Psoas muscle (tissue), 7 donors: ENCODE measurements at regions not wholly inside any gene's neighbourhood (a gene's known extent, or its start where the extent isn't known, plus 50 kb on each side); places are given as distances from the start of the nearest gene placed in this dataset.

ENCODE experiments used
- ATAC-seq, 4 donors: fragments of 200-7000 bp; cut with Tn5 transposase; one replicate each; pipeline ENCODE4 v1.9.1; 2020; ENCODE audit warnings: moderate library complexity in 3 of 4, mild to moderate bottlenecking in 2 of 4
- DNase-seq, 2 donors: peaks; one replicate each; pipeline ENCODE4 v3.0.0-alpha.2; 2020
- H3K27ac ChIP-seq: fragments of 200-600 bp; one replicate; pipeline ENCODE4 v1.8.0; 2022
- H3K27me3 ChIP-seq, 3 donors: fragments of 200-600 bp in 1 of 3; one replicate each; pipeline versions ENCODE4 v1.6.1 to v1.8.0; 2013 to 2022; ENCODE audit warnings: low read length in 2 of 3, mild to moderate bottlenecking in 2 of 3, moderate library complexity in 1 of 3; ENCODE audit not compliant: insufficient read depth in 3 of 3
- H3K36me3 ChIP-seq, 2 donors: fragments of 200-600 bp in 1 of 2; one replicate each; pipeline versions ENCODE4 v1.6.1 to v1.8.0; 2013 to 2022; ENCODE audit warnings: low read depth in 1 of 2, mild to moderate bottlenecking in 1 of 2, moderate library complexity in 1 of 2; ENCODE audit not compliant: insufficient read depth in 1 of 2
- H3K4me1 ChIP-seq: fragments of 200-600 bp; one replicate; pipeline ENCODE4 v1.8.0; 2022
- H3K4me3 ChIP-seq: fragments of 200-600 bp; one replicate; pipeline ENCODE4 v1.8.0; 2022; ENCODE audit warnings: mild to moderate bottlenecking
- H3K9me3 ChIP-seq: fragments of 200-600 bp; one replicate; pipeline ENCODE4 v1.8.0; 2022
- CTCF ChIP-seq: fragments of 200-600 bp; IDR thresholded peaks from one replicate; pipeline ENCODE4 v1.8.0; 2022; ENCODE audit warnings: antibody characterized with exemption
- WGBS, 3 donors: extraction: QIAGEN DNeasy Blood & Tissue Kit; methylation state at CpG; one replicate each; pipeline versions ENCODE4 v1.1.6 to v1.1.7; 2013; 5-methylcytosine and 5-hydroxymethylcytosine counted together
- intact Hi-C, 2 donors: fragments of 100-400 bp; cut with DNase I; formaldehyde crosslinking; loops; one replicate each; pipeline versions ENCODE4 v1.11.0 to v1.14.2; 2022
- donor health status: healthy with polysubstance abuse.
- donor health status: DM: no; HTN: no; CAD: no; lungs with moderate emphysema.
- donor health status: Bipolar disorder and iron deficiency.
- donor health status: healthy.
- donor health status: DM: yes; HTN: yes; CAD: no.
- donor health status: DM: no; HTN: no; CAD: no.
- donor health status: DM: yes; HTN: yes; CAD: no.

DNA sequence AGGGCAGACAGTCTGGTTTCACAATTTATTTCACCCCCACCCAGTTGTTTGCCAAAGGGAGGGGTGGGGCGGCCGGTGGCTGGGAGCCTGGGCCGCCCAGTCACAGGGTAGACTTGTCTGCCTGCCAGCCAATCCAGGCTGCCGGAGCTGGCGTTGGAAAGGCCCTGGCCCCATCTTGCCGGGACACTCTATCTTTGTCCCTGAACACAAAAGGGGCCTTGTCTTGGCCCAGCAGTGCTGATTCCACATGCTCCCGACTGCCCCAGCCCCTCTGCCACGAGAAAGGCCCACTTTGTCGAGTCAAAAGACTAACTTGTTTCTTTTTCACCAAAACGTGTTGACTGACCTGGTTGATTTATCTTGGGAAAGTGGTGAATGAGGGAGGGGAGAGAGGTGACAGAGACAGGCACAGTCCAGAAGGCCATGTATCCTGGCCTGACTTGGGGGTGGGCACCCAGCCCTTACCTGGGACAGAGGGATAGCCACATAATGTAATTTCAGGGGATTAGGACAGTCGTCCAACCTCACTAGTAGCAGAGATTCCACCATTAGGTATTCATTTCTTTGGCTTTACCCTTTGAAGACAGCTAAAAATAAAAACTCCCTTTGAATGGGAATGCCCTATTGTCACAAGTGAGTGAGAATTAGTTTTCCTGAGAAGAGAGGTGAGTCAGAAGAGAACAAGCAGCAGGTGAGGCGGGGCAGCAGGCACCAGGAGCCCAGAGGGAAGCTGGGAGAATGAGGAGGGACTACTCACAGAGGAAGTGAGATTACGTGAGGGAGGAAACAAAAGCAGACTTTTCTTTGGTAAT is 67.0 kb upstream of the SIRPA start:
- Histone ChIP-seq H3K36me3 (no peaks in the 10 kb centered on the region), H3K27ac (no peak overlapping the region), H3K27me3 (peaks cover 0 to 2% (median 0%) of the 10 kb centered on the region in 3 donors), H3K9me3 (no peaks in the 10 kb centered on the region), H3K4me1 (peaks cover 5% of the 10 kb centered on the region), H3K4me3 (no peak overlapping the region)
- TF ChIP-seq CTCF, result no peak
- ATAC-seq, result peak in 3 of 4 donors; percentile 52 to 67 (median 53)
- WGBS, 3 donors, result 40 to 57% (median 40%) methylated on average over 13 of the region's 13 CpGs
- intact Hi-C loops, result no loop called here
- peak in 1 of 2 donors; percentile 56 for DNase-seq

DNA sequence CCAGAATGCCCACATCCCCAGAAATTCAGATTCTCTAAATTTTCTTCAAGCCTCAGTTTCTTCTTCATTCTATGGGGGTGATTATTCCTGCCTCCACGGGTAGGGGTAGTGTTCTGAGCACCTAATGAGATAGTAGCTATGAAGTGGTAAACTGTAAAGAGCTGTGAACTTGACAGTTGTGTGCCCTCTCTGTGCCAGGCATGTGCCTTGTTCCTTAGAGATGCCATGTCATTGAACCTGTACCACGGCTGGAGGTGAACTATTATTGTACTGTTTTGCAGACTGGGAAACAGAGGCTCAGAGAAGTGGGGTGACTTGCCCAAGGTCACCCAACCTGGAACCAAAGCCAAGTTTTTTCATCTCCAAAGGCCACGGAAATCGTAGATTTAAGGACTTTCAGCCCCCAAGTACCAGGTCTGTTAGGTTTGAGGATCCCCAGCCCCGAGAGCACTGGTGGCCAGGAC is 67.7 kb upstream of the SIRPA start:
- DNase-seq (no peak), ATAC-seq (no peak)
- peaks cover 5% of the 10 kb centered on the region for H3K4me1 ChIP-seq
- no peak for TF ChIP-seq CTCF
- intact Hi-C loops, result no loop called here
- WGBS, 3 donors, result 56 to 68% (median 62%) methylated on average over 5 of the region's 5 CpGs
- H3K4me3 ChIP-seq, result no peak overlapping the region
- no peak overlapping the region for H3K27ac ChIP-seq
- H3K27me3 ChIP-seq, result peaks cover 0 to 2% (median 0%) of the 10 kb centered on the region in 3 donors
- H3K9me3 ChIP-seq, result peaks cover 1% of the 10 kb centered on the region
- no peaks in the 10 kb centered on the region for H3K36me3 ChIP-seq

DNA sequence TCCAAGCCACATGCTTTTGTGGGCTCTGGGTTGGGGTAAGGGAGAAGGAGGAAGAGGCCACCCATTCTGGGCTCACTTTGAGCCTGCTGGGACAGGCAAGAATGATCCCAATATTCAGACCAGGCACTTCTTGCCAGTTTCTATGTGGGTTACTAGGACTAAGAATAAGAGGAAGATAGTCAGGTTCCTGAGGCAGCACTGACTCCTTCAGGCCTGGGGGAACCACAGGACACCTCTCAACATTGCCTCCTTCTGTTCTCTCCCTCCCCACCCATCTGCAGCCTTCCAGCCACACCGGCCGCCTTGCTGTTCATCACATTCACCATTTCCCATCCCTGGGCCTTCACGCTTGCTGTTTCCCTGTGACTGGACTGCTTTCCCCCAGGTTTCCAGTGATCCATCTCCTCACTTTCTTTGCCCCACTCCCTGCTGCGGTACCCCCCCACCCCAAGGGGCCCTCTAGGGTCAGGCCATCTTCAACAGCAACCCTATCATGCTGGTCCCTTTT is 69.2 kb upstream of the SIRPA start:
- Histone ChIP-seq H3K27me3 (peaks cover 0 to 2% (median 0%) of the 10 kb centered on the region in 3 donors), H3K4me1 (peaks cover 5% of the 10 kb centered on the region), H3K4me3 (no peak overlapping the region), H3K9me3 (peaks cover 7% of the 10 kb centered on the region), H3K36me3 (no peaks in the 10 kb centered on the region), H3K27ac (no peak overlapping the region)
- 84 to 95% (median 93%) methylated on average over 4 of the region's 4 CpGs for WGBS, 3 donors
- ATAC-seq (no peak), DNase-seq (no peak)
- intact Hi-C loops, result no loop called here
- no peak for TF ChIP-seq CTCF

GRCh38 chr20:1825507-1825906 is 69.7 kb upstream of the SIRPA start:
- intact Hi-C loops, result no loop called here
- Histone ChIP-seq H3K36me3 (no peaks in the 10 kb centered on the region), H3K27ac (no peak overlapping the region), H3K9me3 (peaks cover 7% of the 10 kb centered on the region), H3K27me3 (peaks cover 0 to 2% (median 0%) of the 10 kb centered on the region in 3 donors), H3K4me1 (peaks cover 5% of the 10 kb centered on the region), H3K4me3 (no peak overlapping the region)
- TF ChIP-seq CTCF, result no peak
- WGBS, 3 donors, result 74 to 84% (median 78%) methylated on average over 4 of the region's 4 CpGs
- DNase-seq (no peak), ATAC-seq (no peak)
